PFSK-1 (cell line): ENCODE measurements at regions not wholly inside any gene's neighbourhood (a gene's known extent, or its start where the extent isn't known, plus 50 kb on each side); places are given as distances from the start of the nearest gene placed in this dataset.

Experiments used
- SIN3A ChIP-seq: IDR thresholded peaks from 2 replicates; pipeline ENCODE4 v1.6.1; 2012; ENCODE audit warnings: mild to moderate bottlenecking, low read length, moderate library complexity, borderline replicate concordance; ENCODE audit not compliant: insufficient read depth
- TF ChIP-seq, protein P1 (sequence below), 2 experiments: IDR thresholded peaks; 2 replicates each; pipeline versions ENCODE4 v1.6.1 to v1.8.0; 2011 to 2012; ENCODE audit warnings: low read depth in 2 of 2, low read length in 2 of 2, control low read depth in 1 of 2, inconsistent platforms in 1 of 2, mild to moderate bottlenecking in 1 of 2, moderate library complexity in 1 of 2; ENCODE audit not compliant: insufficient read depth in 1 of 2

DNA sequence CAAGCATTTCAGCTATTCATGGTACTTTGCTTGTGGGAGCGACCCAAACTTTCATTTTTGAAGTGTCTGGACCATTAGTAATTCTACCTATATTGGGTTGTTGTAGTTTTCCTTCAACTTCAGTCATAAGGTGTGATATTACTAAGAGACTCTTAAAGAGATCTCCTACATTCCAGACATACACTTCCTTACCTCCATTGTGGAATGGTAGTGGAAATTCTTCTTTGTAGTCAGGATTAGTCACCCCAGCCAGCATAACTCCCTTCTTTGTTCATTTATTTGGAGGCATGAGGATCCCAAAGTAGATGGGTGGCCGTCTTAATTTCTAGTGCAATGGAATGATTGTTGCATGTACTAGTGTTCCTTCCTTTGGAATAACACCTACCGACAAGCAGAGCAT is 991.4 kb downstream of the ARAP2 start:
- TF ChIP-seq, protein P1, sequence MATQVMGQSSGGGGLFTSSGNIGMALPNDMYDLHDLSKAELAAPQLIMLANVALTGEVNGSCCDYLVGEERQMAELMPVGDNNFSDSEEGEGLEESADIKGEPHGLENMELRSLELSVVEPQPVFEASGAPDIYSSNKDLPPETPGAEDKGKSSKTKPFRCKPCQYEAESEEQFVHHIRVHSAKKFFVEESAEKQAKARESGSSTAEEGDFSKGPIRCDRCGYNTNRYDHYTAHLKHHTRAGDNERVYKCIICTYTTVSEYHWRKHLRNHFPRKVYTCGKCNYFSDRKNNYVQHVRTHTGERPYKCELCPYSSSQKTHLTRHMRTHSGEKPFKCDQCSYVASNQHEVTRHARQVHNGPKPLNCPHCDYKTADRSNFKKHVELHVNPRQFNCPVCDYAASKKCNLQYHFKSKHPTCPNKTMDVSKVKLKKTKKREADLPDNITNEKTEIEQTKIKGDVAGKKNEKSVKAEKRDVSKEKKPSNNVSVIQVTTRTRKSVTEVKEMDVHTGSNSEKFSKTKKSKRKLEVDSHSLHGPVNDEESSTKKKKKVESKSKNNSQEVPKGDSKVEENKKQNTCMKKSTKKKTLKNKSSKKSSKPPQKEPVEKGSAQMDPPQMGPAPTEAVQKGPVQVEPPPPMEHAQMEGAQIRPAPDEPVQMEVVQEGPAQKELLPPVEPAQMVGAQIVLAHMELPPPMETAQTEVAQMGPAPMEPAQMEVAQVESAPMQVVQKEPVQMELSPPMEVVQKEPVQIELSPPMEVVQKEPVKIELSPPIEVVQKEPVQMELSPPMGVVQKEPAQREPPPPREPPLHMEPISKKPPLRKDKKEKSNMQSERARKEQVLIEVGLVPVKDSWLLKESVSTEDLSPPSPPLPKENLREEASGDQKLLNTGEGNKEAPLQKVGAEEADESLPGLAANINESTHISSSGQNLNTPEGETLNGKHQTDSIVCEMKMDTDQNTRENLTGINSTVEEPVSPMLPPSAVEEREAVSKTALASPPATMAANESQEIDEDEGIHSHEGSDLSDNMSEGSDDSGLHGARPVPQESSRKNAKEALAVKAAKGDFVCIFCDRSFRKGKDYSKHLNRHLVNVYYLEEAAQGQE (IDR thresholded peaks at IDR 0.05; ENCODE audit: insufficient read depth in 1 of 2, low read depth in 2 of 2, low read length in 2 of 2), result no peak
- TF ChIP-seq SIN3A, result no peak
